Calu3 (cell line): ENCODE measurements at regions not wholly inside any gene's neighbourhood (a gene's known extent, or its start where the extent isn't known, plus 50 kb on each side); places are given as distances from the start of the nearest gene placed in this dataset.

Experiments used
- BruUV-seq: library from RNA; stranded (reverse); fragments of 400-500 nt; replicated peaks from 2 replicates; lab custom pipeline; 2021; lab: Mats Ljungman, UMichigan
- CTCF ChIA-PET: fragments of 300-600 bp; sonication (Branson Sonifier 250); formaldehyde crosslinking; loops from one replicate; lab custom pipeline; 2022; ENCODE audit warnings: antibody characterized with exemption; lab: Charles Lee
- DNase-seq: peaks from one replicate; pipeline ENCODE4 v3.0.0; 2022
- H3K27ac Mint-ChIP-seq: one replicate; pipeline ENCODE4 v1.8.0; 2022; ENCODE audit warnings: mixed read lengths; ENCODE audit not compliant: unreplicated experiment
- H3K27me3 Mint-ChIP-seq: one replicate; pipeline ENCODE4 v1.8.0; 2022; ENCODE audit warnings: mixed read lengths; ENCODE audit not compliant: unreplicated experiment
- H3K36me3 Mint-ChIP-seq: one replicate; pipeline ENCODE4 v1.8.0; 2022; ENCODE audit warnings: mild to moderate bottlenecking, moderate library complexity, mixed read lengths; ENCODE audit not compliant: insufficient read depth, unreplicated experiment
- H3K4me1 Mint-ChIP-seq: one replicate; pipeline ENCODE4 v1.8.0; 2022; ENCODE audit warnings: mild to moderate bottlenecking, low read depth, mixed read lengths; ENCODE audit not compliant: unreplicated experiment
- H3K4me3 Mint-ChIP-seq: one replicate; pipeline ENCODE4 v1.8.0; 2022; ENCODE audit warnings: mild to moderate bottlenecking, low read depth, moderate library complexity, mixed read lengths; ENCODE audit not compliant: unreplicated experiment
- H3K9me3 Mint-ChIP-seq: one replicate; pipeline ENCODE4 v1.8.0; 2022; ENCODE audit warnings: low read depth, mixed read lengths; ENCODE audit not compliant: unreplicated experiment
- intact Hi-C: fragments of 100-400 bp; cut with micrococcal nuclease; formaldehyde crosslinking; loops from one replicate; pipeline ENCODE4 v1.10.0; 2022; ENCODE audit not compliant: unreplicated experiment
- TF ChIP-seq, protein P1 (sequence below): fragments of 200-600 bp; IDR thresholded peaks from one replicate; pipeline ENCODE4 v1.8.0; 2022; ENCODE audit warnings: antibody characterized with exemption; ENCODE audit not compliant: unreplicated experiment

DNA sequence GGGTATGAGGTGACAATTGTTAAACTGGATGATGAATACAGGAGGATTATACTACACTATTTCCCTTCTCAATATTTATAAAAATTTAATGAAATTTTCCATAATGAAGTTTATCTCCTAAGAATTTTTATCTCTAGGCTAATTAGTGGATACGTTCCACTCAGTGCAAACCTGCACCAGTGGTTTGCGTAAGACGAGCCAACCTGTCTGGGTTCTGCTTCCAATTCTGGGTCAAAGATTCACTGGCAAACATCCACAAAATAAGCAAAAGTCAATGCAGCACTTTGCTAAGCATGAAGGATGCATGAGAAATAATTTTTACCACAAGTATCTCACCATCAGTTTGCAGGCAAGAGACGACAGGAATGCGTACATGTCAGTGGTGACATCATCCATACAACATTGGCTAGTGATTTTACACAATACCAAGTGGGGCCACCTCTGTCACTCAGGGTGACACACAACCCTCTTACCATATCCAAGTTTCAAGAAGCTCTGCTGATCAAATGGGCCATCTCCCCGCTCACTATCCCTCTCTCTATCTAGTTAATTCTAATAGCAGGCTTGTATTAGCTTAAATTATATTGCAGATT lies 51.7 kb downstream of the FAM50B start:
- Mint-ChIP-seq H3K4me3 (no peak overlapping the region), H3K27me3 (no peaks in the 10 kb centered on the region), H3K4me1 (peaks cover 12% of the 10 kb centered on the region), H3K36me3 (no peaks in the 10 kb centered on the region), H3K9me3 (no peaks in the 10 kb centered on the region), H3K27ac (no peak overlapping the region)
- DNase-seq = no peak
- TF ChIP-seq, protein P1, sequence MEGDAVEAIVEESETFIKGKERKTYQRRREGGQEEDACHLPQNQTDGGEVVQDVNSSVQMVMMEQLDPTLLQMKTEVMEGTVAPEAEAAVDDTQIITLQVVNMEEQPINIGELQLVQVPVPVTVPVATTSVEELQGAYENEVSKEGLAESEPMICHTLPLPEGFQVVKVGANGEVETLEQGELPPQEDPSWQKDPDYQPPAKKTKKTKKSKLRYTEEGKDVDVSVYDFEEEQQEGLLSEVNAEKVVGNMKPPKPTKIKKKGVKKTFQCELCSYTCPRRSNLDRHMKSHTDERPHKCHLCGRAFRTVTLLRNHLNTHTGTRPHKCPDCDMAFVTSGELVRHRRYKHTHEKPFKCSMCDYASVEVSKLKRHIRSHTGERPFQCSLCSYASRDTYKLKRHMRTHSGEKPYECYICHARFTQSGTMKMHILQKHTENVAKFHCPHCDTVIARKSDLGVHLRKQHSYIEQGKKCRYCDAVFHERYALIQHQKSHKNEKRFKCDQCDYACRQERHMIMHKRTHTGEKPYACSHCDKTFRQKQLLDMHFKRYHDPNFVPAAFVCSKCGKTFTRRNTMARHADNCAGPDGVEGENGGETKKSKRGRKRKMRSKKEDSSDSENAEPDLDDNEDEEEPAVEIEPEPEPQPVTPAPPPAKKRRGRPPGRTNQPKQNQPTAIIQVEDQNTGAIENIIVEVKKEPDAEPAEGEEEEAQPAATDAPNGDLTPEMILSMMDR = no peak
- BruUV-seq = no TSS peak
- CTCF ChIA-PET = no interaction called here
- intact Hi-C loops = no loop called here

DNA sequence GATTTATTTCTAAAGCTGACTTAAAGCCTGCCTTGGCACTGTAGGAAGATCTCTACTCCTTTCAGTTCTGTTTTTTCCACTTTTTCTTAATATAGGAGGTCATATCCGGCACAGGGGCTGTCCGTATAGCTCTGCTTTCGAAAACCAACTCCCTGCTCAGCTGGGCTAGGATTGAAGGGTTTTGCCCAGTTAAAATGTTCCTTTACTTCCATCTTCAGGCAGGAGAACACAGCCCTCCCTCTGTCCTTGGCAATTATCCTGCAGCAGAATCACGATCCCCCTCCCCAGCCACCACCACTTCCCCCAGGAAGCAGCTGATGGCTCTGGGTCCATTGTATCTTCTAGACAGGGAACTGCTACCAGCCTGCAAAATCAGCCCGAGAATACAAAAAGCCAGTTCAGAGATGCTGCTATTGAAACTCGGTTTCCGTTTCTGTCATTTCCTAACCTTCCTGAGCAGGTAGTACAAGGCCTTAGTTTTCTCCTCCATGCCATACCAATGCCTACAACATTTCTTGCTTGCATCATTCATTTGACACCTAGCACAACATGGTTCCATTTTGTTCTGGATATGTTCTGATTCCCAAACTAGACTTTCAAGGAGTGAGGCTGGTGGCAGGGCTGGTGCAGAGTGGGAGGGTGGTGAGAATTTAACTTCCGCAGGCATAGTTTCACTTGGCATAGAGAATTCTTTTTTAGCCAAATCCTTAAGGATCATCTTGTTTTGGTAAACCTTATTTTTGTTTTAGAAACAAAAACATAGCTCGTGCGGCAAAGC lies 53.9 kb downstream of the FAM50B start:
- H3K27me3 Mint-ChIP-seq = no peaks in the 10 kb centered on the region
- no peak overlapping the region for H3K27ac Mint-ChIP-seq
- H3K36me3 Mint-ChIP-seq = no peaks in the 10 kb centered on the region
- intact Hi-C loops = no loop called here
- H3K9me3 Mint-ChIP-seq = no peaks in the 10 kb centered on the region
- CTCF ChIA-PET = no interaction called here
- peaks cover 29% of the 10 kb centered on the region for H3K4me1 Mint-ChIP-seq
- no TSS peak for BruUV-seq
- no peak for DNase-seq
- no peak overlapping the region for H3K4me3 Mint-ChIP-seq
- TF ChIP-seq, protein P1 = no peak

DNA sequence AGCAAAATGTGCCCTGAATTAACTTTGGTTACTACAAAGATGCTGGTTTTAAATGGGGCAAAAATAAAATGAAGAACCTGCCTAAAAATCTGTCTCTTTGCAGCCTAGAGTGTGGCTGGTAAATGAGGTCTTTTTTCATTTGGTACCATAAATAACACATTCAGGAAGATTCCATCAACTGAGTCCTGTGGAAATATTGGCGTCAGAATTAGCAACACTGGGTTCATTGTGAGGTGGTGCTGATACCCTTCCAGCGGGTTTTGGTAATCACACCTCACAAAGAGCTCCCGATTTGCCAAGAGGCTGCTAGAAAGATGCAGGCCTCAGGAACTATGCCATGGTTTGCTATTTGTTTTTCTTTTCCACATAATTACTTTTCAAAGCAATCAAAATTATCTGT lies 55.3 kb downstream of the FAM50B start:
- no TSS peak for BruUV-seq
- CTCF ChIA-PET = no interaction called here
- H3K27ac Mint-ChIP-seq = no peak overlapping the region
- no peaks in the 10 kb centered on the region for H3K9me3 Mint-ChIP-seq
- TF ChIP-seq, protein P1 = no peak
- H3K27me3 Mint-ChIP-seq = no peaks in the 10 kb centered on the region
- peaks cover 28% of the 10 kb centered on the region for H3K4me1 Mint-ChIP-seq
- DNase-seq = no peak
- no peak overlapping the region for H3K4me3 Mint-ChIP-seq
- intact Hi-C loops = no loop called here
- H3K36me3 Mint-ChIP-seq = no peaks in the 10 kb centered on the region

DNA sequence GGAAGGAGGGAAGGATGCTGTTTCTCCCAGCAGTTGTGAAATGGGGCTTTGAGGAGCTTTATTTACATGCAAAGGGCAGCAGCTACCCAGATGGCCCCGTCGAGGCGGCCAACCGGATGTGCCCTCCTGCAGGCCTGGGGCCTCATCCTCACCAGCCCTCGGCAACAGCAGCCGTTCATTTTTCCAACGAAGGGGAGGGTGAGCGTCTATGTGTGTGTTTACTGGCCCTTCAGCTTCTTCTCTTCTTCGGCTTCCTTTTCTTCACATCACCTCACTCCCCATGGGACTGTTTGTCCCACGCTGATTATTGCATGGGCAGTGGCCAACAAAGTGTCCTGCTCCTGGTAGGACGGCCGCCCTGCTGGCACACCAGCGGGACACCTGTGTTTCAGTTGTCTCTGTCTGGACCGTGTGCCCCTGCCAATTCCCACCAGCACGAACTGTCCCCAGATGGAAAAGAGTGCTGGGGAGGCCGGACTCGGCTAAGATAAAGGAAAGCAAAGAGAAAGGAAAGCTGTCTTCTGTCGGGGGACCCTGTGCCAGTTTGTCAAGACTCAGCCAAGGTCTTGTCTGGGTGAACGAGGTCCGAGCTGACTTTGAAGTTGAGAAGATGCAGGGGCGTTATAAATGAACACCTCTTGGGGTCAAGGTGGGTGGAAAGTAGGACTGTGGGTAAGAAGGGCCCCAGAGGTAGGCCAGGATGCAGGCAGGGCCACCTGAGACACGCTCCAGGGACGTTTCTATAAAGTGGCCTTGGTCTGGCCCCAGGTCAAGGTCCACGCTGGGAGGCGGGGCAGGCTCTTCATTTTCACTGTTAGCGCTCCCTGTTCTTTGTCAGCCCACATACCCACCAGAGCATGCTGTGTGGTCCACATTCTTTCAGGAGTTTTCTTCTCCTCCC lies 57.0 kb downstream of the FAM50B start:
- no peak for DNase-seq
- H3K27ac Mint-ChIP-seq = no peak overlapping the region
- no TSS peak for BruUV-seq
- CTCF ChIA-PET = no interaction called here
- H3K36me3 Mint-ChIP-seq = no peaks in the 10 kb centered on the region
- H3K4me3 Mint-ChIP-seq = no peak overlapping the region
- TF ChIP-seq, protein P1 = no peak
- H3K9me3 Mint-ChIP-seq = no peaks in the 10 kb centered on the region
- no peaks in the 10 kb centered on the region for H3K27me3 Mint-ChIP-seq
- peaks cover 27% of the 10 kb centered on the region for H3K4me1 Mint-ChIP-seq
- intact Hi-C loops = no loop called here
